Small intestine (tissue), 7 donors: ENCODE measurements at regions not wholly inside any gene's neighbourhood (a gene's known extent, or its start where the extent isn't known, plus 50 kb on each side); places are given as distances from the start of the nearest gene placed in this dataset.

Experiments used
- DNase-seq, 2 donors: peaks; one replicate each; pipeline versions ENCODE4 v3.0.0 to v3.0.0-alpha.2; 2013
- FAIRE-seq: peaks from 2 replicates; lab custom pipeline; 2012; peaks lifted over from hg19 to GRCh38; lab: Jason Lieb, UNC
- H3K27ac ChIP-seq, 3 donors: one replicate each; pipeline ENCODE4 v1.5.1; 2013; ENCODE audit warnings: low read length in 2 of 3, mild to moderate bottlenecking in 2 of 3, control low read depth in 1 of 3, inconsistent platforms in 1 of 3, low read depth in 1 of 3, moderate library complexity in 1 of 3
- H3K27me3 ChIP-seq, 3 donors: one replicate each; pipeline ENCODE4 v1.6.1; 2013; ENCODE audit warnings: low read length in 3 of 3, inconsistent platforms in 1 of 3; ENCODE audit not compliant: control insufficient read depth in 3 of 3, insufficient read depth in 3 of 3
- H3K36me3 ChIP-seq, 3 donors: one replicate each; pipeline ENCODE4 v1.6.1; 2013; ENCODE audit warnings: low read length in 3 of 3, inconsistent platforms in 1 of 3, low read depth in 1 of 3, mild to moderate bottlenecking in 1 of 3, moderate library complexity in 1 of 3; ENCODE audit not compliant: control insufficient read depth in 3 of 3, insufficient read depth in 2 of 3
- H3K4me1 ChIP-seq, 3 donors: one replicate each; pipeline ENCODE4 v1.6.1; 2013; ENCODE audit warnings: low read length in 2 of 3, inconsistent platforms in 1 of 3, low read depth in 1 of 3, mild to moderate bottlenecking in 1 of 3, moderate library complexity in 1 of 3; ENCODE audit not compliant: control insufficient read depth in 3 of 3, insufficient read depth in 2 of 3
- H3K4me3 ChIP-seq, 3 donors: one replicate each; pipeline ENCODE4 v1.5.1; 2013; ENCODE audit warnings: low read length in 3 of 3, control low read depth in 1 of 3, inconsistent platforms in 1 of 3, low read depth in 1 of 3, mild to moderate bottlenecking in 1 of 3, moderate library complexity in 1 of 3
- H3K9me3 ChIP-seq, 2 donors: one replicate each; pipeline ENCODE4 v1.6.1; 2013; ENCODE audit warnings: low read depth in 1 of 2, low read length in 1 of 2; ENCODE audit not compliant: control insufficient read depth in 2 of 2, insufficient read depth in 1 of 2
- WGBS, 3 donors: extraction: QIAGEN DNeasy Blood & Tissue Kit; methylation state at CpG; one replicate each; pipeline ENCODE4 v1.1.7; 2013; 5-methylcytosine and 5-hydroxymethylcytosine counted together
- donor health status: healthy with polysubstance abuse.
- donor health status: control.
- donor health status: control.
- donor health status: Bipolar disorder and iron deficiency.
- donor health status: healthy.

- 79 to 84% (median 81%) methylated on average over 14 of the region's 14 CpGs for WGBS, 3 donors
- H3K4me3 ChIP-seq = no peak overlapping the region
- DNase-seq = no peak
- H3K36me3 ChIP-seq = no peaks in the 10 kb centered on the region
- H3K27ac ChIP-seq = no peak overlapping the region
- no peaks in the 10 kb centered on the region for H3K4me1 ChIP-seq
- no peaks in the 10 kb centered on the region for H3K27me3 ChIP-seq
- no peak for FAIRE-seq
- peaks cover 0 to 6% of the 10 kb centered on the region in 2 donors for H3K9me3 ChIP-seq
These were observed 317.0 kb upstream of the IRX4 start for GRCh38 chr5:2199697-2200096.

- no peak overlapping the region for H3K4me3 ChIP-seq
- no peaks in the 10 kb centered on the region for H3K36me3 ChIP-seq
- H3K27ac ChIP-seq = no peak overlapping the region
- H3K27me3 ChIP-seq = no peaks in the 10 kb centered on the region
- DNase-seq (no peak), FAIRE-seq (no peak)
- peaks cover 0 to 6% of the 10 kb centered on the region in 2 donors for H3K9me3 ChIP-seq
- no peaks in the 10 kb centered on the region for H3K4me1 ChIP-seq
- 73 to 76% (median 75%) methylated on average over 18 of the region's 18 CpGs for WGBS, 3 donors
These were observed 314.4 kb upstream of the IRX4 start for GRCh38 chr5:2196989-2197619.

GRCh38 chr5:2196416-2196815, 313.7 kb upstream of the IRX4 start:
- H3K4me1 ChIP-seq = no peaks in the 10 kb centered on the region
- no peak overlapping the region for H3K4me3 ChIP-seq
- no peak for DNase-seq
- 65 to 73% (median 69%) methylated on average over 9 of the region's 9 CpGs for WGBS, 3 donors
- no peak for FAIRE-seq
- H3K36me3 ChIP-seq = no peaks in the 10 kb centered on the region
- H3K27ac ChIP-seq = no peak overlapping the region
- peaks cover 0 to 6% of the 10 kb centered on the region in 2 donors for H3K9me3 ChIP-seq
- H3K27me3 ChIP-seq = no peaks in the 10 kb centered on the region

DNA sequence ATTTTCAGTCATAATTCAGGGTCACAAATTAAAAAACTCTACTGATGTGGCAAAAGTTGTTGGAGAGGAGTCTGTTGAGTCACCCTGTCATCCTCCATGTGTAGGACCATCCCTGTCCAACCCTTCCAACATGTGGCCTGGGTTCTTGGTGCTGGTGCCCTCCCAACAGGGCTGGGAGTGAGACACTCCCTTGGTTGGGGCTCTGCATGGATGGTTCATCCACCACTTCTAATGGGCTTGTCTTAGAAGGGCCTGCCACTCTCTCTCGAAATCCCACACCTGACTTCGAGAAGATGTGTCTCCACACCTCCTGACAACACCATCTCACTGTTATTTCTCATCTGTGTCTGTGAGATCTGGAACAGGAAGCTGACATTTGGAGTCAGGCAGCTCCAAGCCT, 312.2 kb upstream of the IRX4 start:
- Histone ChIP-seq H3K9me3 (peaks cover 0 to 6% of the 10 kb centered on the region in 2 donors), H3K4me1 (no peaks in the 10 kb centered on the region), H3K27me3 (no peaks in the 10 kb centered on the region), H3K27ac (no peak overlapping the region), H3K4me3 (no peak overlapping the region), H3K36me3 (no peaks in the 10 kb centered on the region)
- DNase-seq (no peak), FAIRE-seq (no peak)
- WGBS, 3 donors = 48 to 76% (median 59%) methylated on average over 2 of the region's 2 CpGs

DNA sequence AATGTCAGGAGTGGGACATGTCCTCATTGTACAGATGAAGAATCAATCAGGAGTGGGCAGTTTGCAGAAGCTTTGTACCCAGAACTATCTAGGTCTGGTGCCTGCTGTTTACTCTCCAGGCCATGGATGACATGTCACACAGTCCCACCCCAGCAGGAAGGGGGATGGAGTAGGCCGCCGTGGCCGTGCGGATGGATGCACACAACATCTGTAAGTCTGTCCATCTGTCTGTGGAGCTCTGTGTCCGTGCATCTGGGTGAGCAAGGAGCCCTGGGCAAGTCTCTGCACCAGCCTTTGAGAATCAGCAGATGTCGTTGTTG, 311.5 kb upstream of the IRX4 start:
- Histone ChIP-seq H3K4me1 (no peaks in the 10 kb centered on the region), H3K27me3 (no peaks in the 10 kb centered on the region), H3K27ac (no peak overlapping the region), H3K36me3 (no peaks in the 10 kb centered on the region), H3K4me3 (no peak overlapping the region), H3K9me3 (peaks cover 0 to 6% of the 10 kb centered on the region in 2 donors)
- 72 to 85% (median 79%) methylated on average over 6 of the region's 6 CpGs for WGBS, 3 donors
- FAIRE-seq (no peak), DNase-seq (no peak)

GRCh38 chr5:2193542-2194235, 311.0 kb upstream of the IRX4 start:
- no peak overlapping the region for H3K27ac ChIP-seq
- H3K4me3 ChIP-seq = no peak overlapping the region
- H3K9me3 ChIP-seq = peaks cover 0 to 6% of the 10 kb centered on the region in 2 donors
- no peaks in the 10 kb centered on the region for H3K27me3 ChIP-seq
- H3K4me1 ChIP-seq = no peaks in the 10 kb centered on the region
- DNase-seq (no peak), FAIRE-seq (no peak)
- no peaks in the 10 kb centered on the region for H3K36me3 ChIP-seq
- WGBS, 3 donors = 67 to 72% (median 67%) methylated on average over 11 of the region's 11 CpGs

DNA sequence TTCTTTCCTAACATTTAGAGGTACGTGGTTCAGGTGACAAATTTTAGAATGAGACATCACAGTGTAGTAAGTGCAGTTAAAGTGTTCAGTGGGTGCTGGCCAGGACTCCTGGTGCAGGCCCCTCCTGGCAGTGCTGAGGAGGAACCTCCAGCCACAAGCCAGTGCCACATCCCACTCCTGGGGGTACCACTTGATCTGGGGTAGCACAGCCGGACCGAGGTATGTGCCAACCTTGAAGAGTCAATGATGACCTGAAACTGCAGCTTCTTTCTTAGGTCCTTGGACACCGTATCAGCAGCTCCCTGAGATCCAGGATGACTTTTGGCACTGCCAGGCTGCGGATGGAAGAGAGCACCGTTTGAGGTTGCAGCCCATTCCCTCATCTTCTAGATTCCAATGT, 310.4 kb upstream of the IRX4 start:
- 67 to 78% (median 78%) methylated on average over 6 of the region's 6 CpGs for WGBS, 3 donors
- no peak for FAIRE-seq

GRCh38 chr5:2192496-2192895, 309.8 kb upstream of the IRX4 start:
- H3K27me3 ChIP-seq = no peaks in the 10 kb centered on the region
- H3K9me3 ChIP-seq = peaks cover 0 to 6% of the 10 kb centered on the region in 2 donors
- DNase-seq (no peak), FAIRE-seq (no peak)
- no peaks in the 10 kb centered on the region for H3K36me3 ChIP-seq
- 74 to 85% (median 76%) methylated on average over 8 of the region's 8 CpGs for WGBS, 3 donors
- H3K27ac ChIP-seq = no peak overlapping the region
- no peaks in the 10 kb centered on the region for H3K4me1 ChIP-seq
- H3K4me3 ChIP-seq = no peak overlapping the region

More for the DNA sequence above, 310.4 kb upstream of the IRX4 start:
- H3K27me3 ChIP-seq = no peaks in the 10 kb centered on the region
- no peaks in the 10 kb centered on the region for H3K36me3 ChIP-seq
- peaks cover 0 to 6% of the 10 kb centered on the region in 2 donors for H3K9me3 ChIP-seq
- H3K27ac ChIP-seq = no peak overlapping the region
- H3K4me1 ChIP-seq = no peaks in the 10 kb centered on the region
- H3K4me3 ChIP-seq = no peak overlapping the region
- DNase-seq = no peak
